GM19397 (cell line): ENCODE measurements at regions not wholly inside any gene's neighbourhood (a gene's known extent, or its start where the extent isn't known, plus 50 kb on each side); places are given as distances from the start of the nearest gene placed in this dataset.
"Not testable (repeated sequence)": the region's sequence is repeated elsewhere in the genome, so short reads cannot be mapped to it uniquely, and the experiment has no call there.

Experiments
- ATAC-seq: cut with Tn5 transposase; IDR thresholded peaks from one replicate; pipeline ENCODE4 v1.9.1; 2021; ENCODE audit warnings: mild to moderate bottlenecking, moderate library complexity; ENCODE audit not compliant: unreplicated experiment

DNA sequence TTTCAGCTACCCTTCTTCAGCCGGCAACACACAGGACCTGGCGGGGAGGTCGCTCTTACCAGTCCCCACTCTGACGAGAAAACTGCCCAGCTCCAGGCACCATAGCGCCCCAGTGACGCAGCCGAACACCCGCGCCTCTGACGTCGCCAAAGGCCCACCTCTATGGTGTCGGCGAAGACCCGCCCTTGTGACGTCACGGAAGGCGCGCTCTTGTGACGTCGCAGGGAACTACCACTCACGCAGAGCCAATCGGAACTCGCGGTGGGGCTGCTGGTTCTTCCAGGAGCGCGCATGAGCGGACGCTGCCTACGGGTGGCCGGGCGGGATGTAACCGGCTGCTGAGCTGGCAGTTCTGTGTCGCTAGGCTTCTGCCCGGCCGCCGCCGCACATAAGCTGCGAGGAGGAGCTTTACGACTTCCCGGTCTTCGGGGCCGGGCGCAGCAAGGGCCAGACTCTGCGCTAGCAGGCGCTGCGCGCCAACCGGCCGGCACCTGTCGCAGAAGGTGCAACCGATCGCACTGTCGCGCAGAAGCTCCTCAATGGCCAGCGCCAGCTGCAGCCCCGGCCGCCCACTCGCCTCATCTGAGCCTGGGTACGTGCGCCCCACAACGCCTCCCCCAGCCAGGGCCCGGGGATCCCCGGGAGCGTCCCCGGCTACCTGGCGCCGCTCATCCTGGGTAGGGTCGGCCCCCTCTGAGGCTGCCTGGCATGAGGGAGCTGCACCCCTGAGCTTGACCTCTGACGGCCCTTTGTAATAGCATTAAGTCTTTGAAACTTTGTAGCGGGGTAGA, 121.3 kb upstream of the FBXO28 start:
- peak; percentile 100 for ATAC-seq

DNA sequence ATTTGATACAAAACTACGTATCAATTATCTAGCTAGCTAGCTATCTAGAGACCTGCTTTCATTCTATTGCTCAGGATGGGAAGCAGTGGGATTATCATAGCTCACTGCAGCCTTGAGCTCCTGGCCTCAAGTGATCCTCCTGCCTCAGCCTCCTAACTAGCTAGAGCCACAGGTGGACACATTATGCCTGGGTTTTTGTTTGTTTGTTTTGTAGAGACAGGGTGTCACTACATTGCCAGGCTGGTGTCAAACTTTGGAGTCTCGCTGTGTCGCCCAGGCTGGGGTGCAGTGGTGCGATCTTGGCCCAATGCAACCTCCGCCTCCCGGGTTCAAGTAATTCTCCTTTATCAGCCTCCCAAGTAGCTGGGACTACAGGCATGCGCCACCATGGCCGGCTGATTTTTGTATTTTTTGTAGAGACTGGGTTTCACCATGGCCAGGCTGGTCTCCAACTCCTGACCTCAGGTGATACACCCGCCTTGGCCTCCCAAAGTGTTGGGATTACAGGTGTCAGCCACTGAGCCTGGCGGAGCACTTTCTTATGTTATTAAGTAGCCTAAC, 122.5 kb upstream of the FBXO28 start:
- ATAC-seq, result not testable (repeated sequence)

DNA sequence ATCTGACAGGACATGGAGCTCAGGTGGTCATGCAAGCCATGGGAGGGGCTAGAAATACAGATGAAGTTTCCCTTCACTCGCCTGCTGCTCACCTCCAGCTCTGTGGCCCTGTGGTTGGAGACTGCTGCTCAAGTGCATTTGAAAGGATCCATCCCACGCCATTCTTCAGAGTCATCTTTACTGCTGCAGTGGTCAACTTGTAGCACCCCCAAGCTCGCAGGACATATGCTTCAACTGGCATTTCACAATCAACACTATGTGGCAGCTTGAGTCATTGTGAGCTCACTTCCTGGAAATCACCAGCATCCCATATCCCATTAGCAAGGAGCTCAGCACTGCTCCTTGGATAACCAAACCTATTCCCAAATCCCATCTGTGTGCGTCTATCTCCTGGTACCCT, 116.2 kb upstream of the TP53BP2 start:
- ATAC-seq, result not testable (repeated sequence)

DNA sequence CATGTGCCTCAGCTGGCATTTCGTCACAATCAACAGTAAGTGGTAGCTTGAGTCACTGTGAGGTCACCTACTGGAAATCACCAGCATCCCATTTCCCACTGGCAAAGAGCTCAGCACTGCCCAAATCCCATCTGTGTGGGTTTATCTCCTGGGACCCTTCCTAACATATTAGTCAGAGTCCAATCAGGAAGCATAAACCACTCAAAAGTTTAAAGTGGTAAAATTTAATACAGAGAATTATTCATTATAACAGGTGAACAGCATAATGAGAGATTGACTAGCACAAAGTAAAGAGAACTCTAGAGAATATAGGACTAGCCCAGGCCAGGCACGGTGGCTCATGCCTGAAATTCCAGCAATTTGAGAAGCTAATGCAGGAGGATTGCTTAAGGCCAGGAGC, 107.1 kb upstream of the TP53BP2 start:
- ATAC-seq, result not testable (repeated sequence)

DNA sequence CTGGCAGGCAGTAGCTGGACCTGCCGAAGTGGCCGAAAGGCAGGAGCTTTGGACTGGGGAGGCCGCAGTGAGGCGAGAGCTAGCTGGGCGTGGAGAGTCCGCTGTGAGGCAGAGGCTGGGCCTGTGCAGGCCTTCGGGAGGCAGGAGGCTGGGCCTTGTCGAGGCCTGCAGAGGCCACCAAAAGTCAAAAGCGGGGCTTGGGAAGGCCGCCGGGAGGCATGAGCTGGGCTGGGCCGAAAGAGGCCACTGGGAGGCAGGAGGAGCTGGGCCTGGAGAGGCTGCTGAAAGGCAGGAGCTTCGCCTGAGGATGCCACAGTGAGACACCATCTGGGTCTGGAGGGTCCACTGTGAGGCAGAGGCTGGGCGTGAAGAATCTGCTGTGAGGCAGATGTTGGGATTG, 105.8 kb upstream of the TP53BP2 start:
- not testable (repeated sequence) for ATAC-seq

DNA sequence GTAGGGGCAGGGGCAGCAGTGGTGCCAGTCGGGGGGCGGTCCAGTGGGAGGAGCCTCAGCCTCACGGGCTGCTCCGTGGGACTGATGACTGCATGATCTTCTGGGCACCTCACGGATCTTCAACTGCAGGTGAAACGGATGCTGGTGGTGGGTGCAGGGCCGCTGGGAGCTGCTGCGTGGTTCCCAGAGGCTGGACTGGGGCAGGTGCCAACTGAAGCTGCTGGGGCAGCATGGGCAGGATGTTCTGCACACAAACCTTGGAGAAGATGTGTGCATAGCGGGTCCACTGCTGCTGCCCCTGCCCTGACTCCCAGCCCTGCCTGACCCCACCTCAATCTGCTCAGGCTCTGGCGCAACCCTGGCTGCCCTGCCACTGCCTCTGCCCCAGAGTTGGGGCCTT, 104.2 kb upstream of the TP53BP2 start:
- not testable (repeated sequence) for ATAC-seq

DNA sequence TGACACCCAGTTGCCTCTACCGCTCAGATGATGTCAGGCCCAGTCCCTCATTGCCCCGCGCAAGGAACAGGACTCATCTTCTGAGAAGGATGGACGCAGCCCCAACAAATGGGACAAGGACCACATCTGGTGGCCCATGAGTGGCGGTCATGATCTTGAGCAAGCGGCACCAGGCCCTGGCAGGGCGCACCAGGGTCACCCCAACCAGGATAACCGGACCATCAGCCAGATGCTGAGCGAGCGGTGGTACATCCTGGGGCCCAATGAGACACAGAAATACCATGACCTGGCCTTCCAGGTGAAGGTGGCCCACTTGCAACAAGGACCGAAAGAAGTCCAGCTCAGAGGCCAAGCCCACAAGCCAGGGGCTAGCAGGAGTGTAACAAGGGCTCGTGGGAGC, 102.3 kb upstream of the TP53BP2 start:
- not testable (repeated sequence) for ATAC-seq

DNA sequence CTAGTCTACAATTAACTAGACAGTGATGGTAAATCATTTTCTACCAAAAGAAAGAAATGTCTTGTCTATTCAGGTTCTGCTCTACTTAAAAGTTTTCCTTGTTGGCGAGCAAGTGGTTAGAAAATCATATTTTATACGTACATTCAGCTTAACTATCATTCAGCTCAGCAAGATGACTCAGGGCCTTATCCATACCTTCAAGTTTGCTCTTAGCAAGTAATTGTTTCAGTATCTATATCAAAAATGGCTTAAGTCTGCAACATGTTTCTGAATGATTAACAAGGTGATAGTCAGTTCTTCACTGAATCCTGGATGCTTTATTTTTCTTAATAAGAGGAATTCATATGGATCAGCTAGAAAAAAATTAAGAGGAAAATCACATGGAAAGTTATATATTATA, 90.8 kb upstream of the TP53BP2 start:
- ATAC-seq, result not testable (repeated sequence)

DNA sequence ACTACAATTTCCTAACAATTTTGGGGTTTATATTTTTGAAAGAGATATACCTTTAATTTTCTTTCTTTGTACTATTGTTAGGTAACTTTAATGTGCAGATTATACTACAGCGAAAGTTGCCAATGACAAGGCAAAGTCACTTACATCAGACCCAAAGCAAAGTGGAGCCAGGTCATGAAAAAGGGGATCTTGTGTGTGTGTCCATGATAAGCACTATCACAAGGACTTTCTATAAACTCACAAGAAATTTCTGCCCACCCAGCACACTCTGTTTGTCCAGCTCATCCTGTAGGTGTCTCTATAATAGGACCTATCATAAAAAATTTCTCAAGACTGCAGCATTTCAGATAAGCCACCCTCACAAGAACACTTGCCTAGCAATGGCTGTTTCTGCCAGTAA, 85.7 kb upstream of the TP53BP2 start:
- not testable (repeated sequence) for ATAC-seq

DNA sequence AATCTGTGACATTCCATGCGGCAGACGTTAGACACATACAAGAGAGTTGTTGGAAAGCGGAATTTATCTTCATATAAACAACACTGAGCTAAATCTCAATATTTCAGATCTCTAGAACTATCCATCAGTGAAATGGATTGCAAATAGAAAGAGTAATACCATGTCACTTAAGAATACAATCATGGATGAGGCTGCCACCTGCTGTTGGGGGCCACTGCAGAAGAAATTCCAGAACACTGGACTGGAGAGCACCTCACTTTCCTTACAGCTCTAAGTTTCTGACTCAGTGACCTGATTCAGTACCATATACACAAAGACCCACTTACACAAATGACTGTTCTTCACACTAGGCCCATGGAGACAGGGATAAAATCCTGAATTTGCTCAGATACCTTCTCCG, 75.1 kb upstream of the TP53BP2 start:
- ATAC-seq, result not testable (repeated sequence)

DNA sequence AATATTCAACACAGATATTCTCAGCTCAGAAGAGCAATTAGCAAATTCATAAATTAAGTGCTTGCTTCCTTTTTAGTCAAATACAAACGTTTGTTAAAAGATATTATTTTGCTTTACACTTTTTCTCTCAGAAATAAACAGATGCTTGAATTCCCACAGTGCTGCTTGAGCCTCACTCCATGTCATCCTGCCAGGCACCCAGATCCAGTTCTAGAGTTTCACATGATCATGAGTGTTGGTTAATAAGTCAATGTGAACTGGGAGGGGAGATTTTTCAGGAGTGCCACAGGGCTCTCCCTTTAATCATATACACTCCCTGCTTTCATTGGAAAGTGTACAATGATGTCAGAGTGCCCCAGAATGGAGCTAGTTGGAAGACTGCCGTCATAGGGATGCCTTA, 69.7 kb upstream of the TP53BP2 start:
- ATAC-seq, result not testable (repeated sequence)

DNA sequence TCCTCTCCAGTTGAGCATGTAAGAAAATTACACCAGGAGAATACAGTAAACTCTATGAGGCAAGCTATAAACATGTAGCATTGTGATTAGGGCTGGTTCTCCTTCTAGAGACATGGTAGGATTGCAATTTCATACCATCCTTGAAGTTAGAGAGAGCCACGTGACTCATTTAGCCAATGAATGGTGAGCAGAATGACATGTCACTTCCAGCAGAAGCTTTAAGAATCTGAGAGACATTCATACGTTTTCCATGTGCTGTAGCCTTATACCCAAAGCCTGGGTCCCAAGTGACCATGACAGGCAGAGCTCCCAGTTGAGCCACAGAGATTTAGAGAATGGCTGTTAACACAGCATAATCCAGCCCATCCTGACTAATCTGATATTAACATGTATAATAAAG, 68.0 kb upstream of the TP53BP2 start:
- not testable (repeated sequence) for ATAC-seq

DNA sequence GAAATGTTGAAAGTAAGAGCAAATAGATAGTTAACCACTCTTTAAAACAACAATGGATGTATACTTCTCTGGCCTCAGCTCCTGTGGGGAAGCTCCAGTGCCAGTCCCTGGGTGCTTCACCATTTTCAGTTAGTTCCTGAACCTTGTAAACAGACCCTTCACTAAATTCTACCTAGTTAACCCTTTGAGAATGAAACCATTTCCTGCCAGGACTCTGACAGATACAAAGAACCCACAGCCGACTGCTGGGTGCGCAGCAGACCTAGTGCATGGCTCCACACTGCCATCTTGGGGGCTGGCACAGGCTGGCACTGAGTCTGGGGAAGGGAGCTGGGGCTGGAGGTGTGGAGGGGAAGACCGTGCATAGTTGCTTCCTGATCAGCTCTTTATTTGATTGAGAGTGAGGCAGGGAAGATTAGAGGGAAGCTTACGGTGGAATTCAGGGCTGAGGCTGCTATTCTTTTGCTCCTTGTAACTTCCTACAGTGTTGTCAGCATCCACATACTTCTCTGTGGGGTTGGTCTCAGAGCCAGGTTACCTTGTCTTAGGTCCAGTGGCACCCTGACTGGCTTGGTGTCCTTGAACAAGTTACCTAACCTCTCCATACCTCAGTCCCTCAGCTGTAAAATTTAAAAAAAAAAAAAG, 62.3 kb upstream of the TP53BP2 start:
- ATAC-seq, result not testable (repeated sequence)

DNA sequence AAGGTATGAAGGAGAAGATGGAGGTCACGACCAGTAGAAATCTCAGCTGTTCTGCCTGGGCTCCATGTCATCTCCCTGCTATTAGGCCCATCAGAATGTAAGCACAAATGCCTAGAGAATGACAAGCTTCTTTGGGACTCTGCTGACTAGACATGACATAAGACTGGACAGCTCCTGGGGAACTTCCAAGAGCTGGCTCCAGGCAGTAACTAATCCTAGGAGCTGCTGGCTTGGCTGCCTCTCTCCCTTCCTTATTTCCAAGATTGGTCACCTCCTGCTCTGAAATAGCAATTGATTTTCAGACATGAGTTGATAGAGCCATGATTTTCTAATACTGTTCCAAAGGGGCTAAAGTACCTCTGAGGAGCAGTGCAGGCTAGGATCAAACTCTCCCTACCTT, 57.5 kb upstream of the TP53BP2 start:
- ATAC-seq, result not testable (repeated sequence)

DNA sequence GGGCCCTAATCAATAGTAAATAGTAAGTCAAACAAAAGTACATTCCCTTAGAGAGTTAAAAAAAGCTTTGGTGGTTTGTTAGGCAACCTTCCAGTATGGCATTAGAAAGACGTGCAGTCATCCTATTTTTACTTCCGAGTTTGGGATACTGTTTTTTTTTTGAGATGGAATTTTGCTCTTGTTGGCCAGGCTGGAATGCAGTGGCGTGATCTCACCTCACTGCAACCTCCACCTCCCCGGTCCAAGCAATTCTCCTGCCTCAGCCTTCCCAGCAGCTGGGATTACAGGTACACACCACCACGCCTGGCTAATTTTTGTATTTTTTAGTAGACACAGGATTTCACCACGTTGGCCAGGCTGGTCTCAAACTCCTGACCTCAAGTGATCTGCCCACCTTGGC, 54.0 kb upstream of the TP53BP2 start:
- ATAC-seq, result not testable (repeated sequence)

DNA sequence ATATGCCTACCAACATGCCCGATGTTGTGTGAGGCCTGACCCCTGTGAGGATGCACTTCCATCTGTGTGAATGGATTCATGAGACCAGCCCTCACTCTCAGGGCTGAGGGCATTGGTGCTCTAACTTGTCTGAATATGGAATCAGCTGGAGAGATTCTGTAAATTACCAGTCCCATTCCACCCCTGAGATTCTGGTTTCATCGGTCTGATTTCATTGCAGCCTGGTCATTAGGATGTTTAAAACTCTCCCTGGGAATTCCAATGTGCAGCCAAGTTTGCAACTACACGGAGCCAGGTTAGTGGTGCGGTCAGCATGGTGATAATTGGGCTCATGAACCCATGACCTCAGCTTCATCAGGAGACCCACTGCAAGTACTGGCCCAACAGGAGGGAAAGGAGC, 51.4 kb upstream of the TP53BP2 start:
- not testable (repeated sequence) for ATAC-seq

DNA sequence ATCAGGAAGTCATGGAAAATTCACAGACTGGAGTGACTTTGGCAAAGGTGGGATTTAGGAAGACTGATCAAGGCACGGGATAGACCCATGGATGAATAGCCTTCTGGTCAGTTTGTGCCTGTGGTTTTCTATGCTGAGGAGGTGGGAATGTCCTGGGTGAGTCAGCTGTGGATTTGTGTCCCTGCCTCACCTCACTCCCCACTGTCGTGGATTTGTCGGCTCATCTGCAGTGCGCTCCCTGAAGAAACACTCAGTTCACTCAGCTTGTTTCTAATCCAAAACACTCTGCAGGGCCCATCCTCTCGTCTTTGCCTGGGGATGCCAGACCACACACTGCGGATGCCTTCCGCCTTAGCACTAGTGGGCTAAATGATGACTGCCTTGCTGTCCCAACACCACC, 50.2 kb upstream of the TP53BP2 start:
- not testable (repeated sequence) for ATAC-seq
